Transverse colon (tissue), 4 donors: ENCODE measurements at regions not wholly inside any gene's neighbourhood (a gene's known extent, or its start where the extent isn't known, plus 50 kb on each side); places are given as distances from the start of the nearest gene placed in this dataset.

ENCODE experiments used
- CTCF ChIP-seq, 5 experiments: fragments of 200-600 bp in 3 of 5; fragments of 450-650 bp in 2 of 5; sonication (generic) in 3 of 5; IDR thresholded peaks; 1 replicate in 2 of 5; 2 replicates in 3 of 5; pipeline ENCODE4 v1.5.1; 2016 to 2017; ENCODE audit warnings: antibody characterized with exemption in 5 of 5, inconsistent platforms in 3 of 5, mild to moderate bottlenecking in 2 of 5, moderate library complexity in 1 of 5
- POLR2A ChIP-seq: fragments of 450-650 bp; IDR thresholded peaks from one replicate; pipeline ENCODE4 v1.6.1; 2016; ENCODE audit warnings: antibody characterized with exemption, mild to moderate bottlenecking, moderate library complexity
- POLR2AphosphoS5 ChIP-seq, 3 donors: sonication (generic); formaldehyde crosslinking; IDR thresholded peaks; one replicate each; pipeline ENCODE4 v1.6.1; 2016; ENCODE audit warnings: antibody characterized with exemption in 3 of 3

- TF ChIP-seq CTCF (IDR thresholded peaks at IDR 0.05) (no peak), POLR2A (no peak), POLR2AphosphoS5 (IDR thresholded peaks at IDR 0.05) (no peak)
These were observed 559.9 kb downstream of the EPM2A start for GRCh38 chr6:145175470-145175869.
